ENCODE measurements at regions not wholly inside any gene's neighbourhood (a gene's known extent, or its start where the extent isn't known, plus 50 kb on each side); places are given as distances from the start of the nearest gene placed in this dataset.

- no peak for DNase-seq (ENCODE audit: low spot score)
- Histone ChIP-seq H2AFZ (no peak overlapping the region), H3K9me2 (ENCODE audit: insufficient read depth) (no peaks in the 10 kb centered on the region), H3K4me2 (no peak overlapping the region), H3K4me3 (no peak overlapping the region), H3K4me1 (ENCODE audit: insufficient read depth) (no peaks in the 10 kb centered on the region), H3F3A (replicated peaks; ENCODE audit: low read depth) (no peaks in the 10 kb centered on the region), H3K79me2 (replicated peaks; ENCODE audit: insufficient read depth) (no peaks in the 10 kb centered on the region), H3K36me3 (ENCODE audit: insufficient read depth) (no peaks in the 10 kb centered on the region), H3K27ac (ENCODE audit: low read depth) (no peak overlapping the region), H4K20me1 (replicated peaks; ENCODE audit: insufficient read depth) (no peaks in the 10 kb centered on the region), H3K27me3 (ENCODE audit: insufficient read depth) (no peaks in the 10 kb centered on the region)
- no peak overlapping the region for H3K4me3 Mint-ChIP-seq
- ATAC-seq = no peak
- H3K27me3 Mint-ChIP-seq (ENCODE audit: insufficient read depth, low read depth, poor library complexity) = peaks cover 6% of the 10 kb centered on the region
- no peak overlapping the region for H3K27ac Mint-ChIP-seq
- H3K4me1 Mint-ChIP-seq = peaks cover 12% of the 10 kb centered on the region
- no peaks in the 10 kb centered on the region; the same call in 2 of the 3 replicates for H3K9me3 Mint-ChIP-seq
- TF ChIP-seq EZH2phosphoT487 (IDR thresholded peaks at IDR 0.05; ENCODE audit: unreplicated experiment) (no peak), POLR2AphosphoS5 (IDR thresholded peaks at IDR 0.05; ENCODE audit: low read depth) (no peak), EZH2 (IDR thresholded peaks at IDR 0.05; ENCODE audit: low read depth, unreplicated experiment) (no peak), ZNF331 (CRISPR knock-in tag; IDR thresholded peaks at IDR 0.05; ENCODE audit: low read depth) (no peak), ZNF114 (CRISPR knock-in tag; IDR thresholded peaks at IDR 0.05) (no peak), REST (IDR thresholded peaks at IDR 0.05; ENCODE audit: unreplicated experiment) (no peak), CTCF (conservative IDR thresholded peaks at IDR 0.05; ENCODE audit: low read depth in 2 of 2) (no peak), CREB1 (CRISPR knock-in tag; IDR thresholded peaks at IDR 0.05; ENCODE audit: low read depth) (no peak), NANOG (IDR thresholded peaks at IDR 0.05; ENCODE audit: borderline replicate concordance) (no peak), STAT1 (IDR thresholded peaks at IDR 0.05; ENCODE audit: unreplicated experiment) (no peak), ZNF462 (CRISPR knock-in tag; IDR thresholded peaks at IDR 0.05) (no peak), JUNB (IDR thresholded peaks at IDR 0.05; ENCODE audit: unreplicated experiment) (no peak)
- TF ChIP-seq, protein P1, sequence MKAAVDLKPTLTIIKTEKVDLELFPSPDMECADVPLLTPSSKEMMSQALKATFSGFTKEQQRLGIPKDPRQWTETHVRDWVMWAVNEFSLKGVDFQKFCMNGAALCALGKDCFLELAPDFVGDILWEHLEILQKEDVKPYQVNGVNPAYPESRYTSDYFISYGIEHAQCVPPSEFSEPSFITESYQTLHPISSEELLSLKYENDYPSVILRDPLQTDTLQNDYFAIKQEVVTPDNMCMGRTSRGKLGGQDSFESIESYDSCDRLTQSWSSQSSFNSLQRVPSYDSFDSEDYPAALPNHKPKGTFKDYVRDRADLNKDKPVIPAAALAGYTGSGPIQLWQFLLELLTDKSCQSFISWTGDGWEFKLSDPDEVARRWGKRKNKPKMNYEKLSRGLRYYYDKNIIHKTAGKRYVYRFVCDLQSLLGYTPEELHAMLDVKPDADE (IDR thresholded peaks at IDR 0.05) = no peak
- H3K36me3 Mint-ChIP-seq (ENCODE audit: low read depth) = no peaks in the 10 kb centered on the region
Measured at GRCh38 chr6:4362326-4362725, 227.0 kb upstream of the ECI2 start.

All from GM23338 (cell line).